ENCODE measurements at regions not wholly inside any gene's neighbourhood (a gene's known extent, or its start where the extent isn't known, plus 50 kb on each side); places are given as distances from the start of the nearest gene placed in this dataset.

DNA sequence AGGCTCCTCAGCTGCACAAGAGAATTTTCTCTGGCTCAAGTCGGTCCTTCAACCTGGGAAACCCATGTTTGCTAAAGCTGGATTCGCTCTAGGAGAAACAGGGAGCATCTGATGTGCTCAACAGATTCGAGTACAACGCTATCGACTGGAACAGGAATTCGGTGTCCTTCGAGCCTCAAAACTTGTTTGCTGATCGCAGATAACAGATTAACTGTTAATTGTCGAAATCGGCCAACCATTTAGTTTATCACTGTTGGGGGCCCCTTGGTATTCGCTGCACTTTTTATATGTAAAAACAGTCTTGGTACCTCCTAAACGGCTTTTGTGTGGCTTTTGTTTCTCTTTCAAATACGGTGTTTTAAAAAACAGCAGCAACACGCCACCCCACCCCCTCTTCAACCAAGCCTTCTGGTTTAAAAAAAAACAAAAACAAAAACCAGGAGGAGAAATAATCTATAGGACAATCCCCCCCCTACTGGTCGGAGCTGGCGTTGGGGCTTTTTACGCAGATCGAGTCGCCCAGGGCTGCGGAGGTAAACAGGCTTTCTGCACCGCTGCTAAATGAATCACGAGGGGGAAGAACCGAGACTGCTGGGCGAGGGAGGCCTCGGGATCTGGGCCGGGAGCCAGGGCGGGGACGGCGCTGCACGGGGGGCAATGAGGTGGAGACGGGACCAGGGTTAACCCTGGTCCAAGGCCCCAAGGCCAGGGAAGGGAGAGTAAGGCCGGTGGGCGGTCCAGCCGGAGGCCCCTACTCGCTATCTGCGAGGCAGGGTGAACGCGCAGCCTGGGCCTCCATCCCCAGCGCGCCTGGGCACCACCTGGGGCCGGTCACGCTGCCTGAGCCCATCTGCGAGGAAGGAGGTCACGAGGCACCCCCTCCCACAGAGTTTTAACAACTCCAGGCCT, 71.7 kb upstream of the BCOR start:
- Histone ChIP-seq H3K4me1 (no peaks in the 10 kb centered on the region), H3K36me3 (ENCODE audit: low read depth, missing control alignments) (no peaks in the 10 kb centered on the region), H3K4me3 (no peak overlapping the region), H3K27me3 (no peaks in the 10 kb centered on the region), H3K9me3 (no peaks in the 10 kb centered on the region), H3K27ac (peak overlapping the region in 1 of 2 donors; percentile 31)
- DNase-seq, result peak; percentile 79
- 23 to 30% methylated on average over 22 to 34 of the region's 44 CpGs for WGBS, 2 donors
- intact Hi-C loops (cut with DNase I; ENCODE audit: low total_unique reads), result loop anchor here (10.0 kb wide), 1 partner anchor 95 kb away; no protein-coding TSS in a partner anchor
- no peak for TF ChIP-seq POLR2A (IDR thresholded peaks at IDR 0.05)
- TF ChIP-seq, protein P1, sequence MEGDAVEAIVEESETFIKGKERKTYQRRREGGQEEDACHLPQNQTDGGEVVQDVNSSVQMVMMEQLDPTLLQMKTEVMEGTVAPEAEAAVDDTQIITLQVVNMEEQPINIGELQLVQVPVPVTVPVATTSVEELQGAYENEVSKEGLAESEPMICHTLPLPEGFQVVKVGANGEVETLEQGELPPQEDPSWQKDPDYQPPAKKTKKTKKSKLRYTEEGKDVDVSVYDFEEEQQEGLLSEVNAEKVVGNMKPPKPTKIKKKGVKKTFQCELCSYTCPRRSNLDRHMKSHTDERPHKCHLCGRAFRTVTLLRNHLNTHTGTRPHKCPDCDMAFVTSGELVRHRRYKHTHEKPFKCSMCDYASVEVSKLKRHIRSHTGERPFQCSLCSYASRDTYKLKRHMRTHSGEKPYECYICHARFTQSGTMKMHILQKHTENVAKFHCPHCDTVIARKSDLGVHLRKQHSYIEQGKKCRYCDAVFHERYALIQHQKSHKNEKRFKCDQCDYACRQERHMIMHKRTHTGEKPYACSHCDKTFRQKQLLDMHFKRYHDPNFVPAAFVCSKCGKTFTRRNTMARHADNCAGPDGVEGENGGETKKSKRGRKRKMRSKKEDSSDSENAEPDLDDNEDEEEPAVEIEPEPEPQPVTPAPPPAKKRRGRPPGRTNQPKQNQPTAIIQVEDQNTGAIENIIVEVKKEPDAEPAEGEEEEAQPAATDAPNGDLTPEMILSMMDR (IDR thresholded peaks at IDR 0.05), result peak in 1 of 3 experiments; percentile 25

DNA sequence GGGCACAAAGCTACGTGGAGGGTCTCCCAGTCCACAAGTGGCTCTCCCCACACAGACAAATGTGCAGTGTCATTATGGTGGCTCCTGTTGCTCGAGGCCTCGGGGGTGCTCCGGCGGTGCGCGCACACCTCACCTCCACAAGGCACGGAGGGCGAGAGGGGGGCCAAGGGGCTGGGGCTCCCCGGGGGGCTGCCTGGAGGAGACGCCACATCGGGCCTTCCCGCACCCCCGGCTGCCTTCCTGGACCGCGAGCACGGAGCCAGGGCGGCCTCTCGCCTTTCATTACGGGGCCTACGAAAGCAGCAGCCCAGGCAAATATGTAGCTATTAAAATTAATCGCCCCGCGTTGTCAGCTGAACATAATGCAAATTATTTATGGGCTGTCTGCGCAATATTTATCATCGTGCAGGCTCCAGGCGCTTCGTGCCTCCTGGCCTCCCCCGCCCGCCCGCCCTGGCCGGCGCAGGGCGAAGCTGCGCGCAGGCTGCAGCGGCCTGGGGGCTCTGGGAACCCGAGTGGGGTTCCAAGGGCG, 70.8 kb upstream of the BCOR start:
- intact Hi-C loops (cut with DNase I; ENCODE audit: low total_unique reads), result no loop called here
- Histone ChIP-seq H3K4me3 (peak overlapping the region in 1 of 2 donors; percentile 39), H3K4me1 (no peaks in the 10 kb centered on the region), H3K36me3 (ENCODE audit: low read depth, missing control alignments) (no peaks in the 10 kb centered on the region), H3K27ac (no peak overlapping the region), H3K9me3 (no peaks in the 10 kb centered on the region), H3K27me3 (no peaks in the 10 kb centered on the region)
- TF ChIP-seq, protein P1 (IDR thresholded peaks at IDR 0.05), result no peak
- no peak for TF ChIP-seq POLR2A (IDR thresholded peaks at IDR 0.05)
- DNase-seq, result no peak
- WGBS, 2 donors, result 72 to 74% methylated on average over 14 to 20 of the region's 39 CpGs

DNA sequence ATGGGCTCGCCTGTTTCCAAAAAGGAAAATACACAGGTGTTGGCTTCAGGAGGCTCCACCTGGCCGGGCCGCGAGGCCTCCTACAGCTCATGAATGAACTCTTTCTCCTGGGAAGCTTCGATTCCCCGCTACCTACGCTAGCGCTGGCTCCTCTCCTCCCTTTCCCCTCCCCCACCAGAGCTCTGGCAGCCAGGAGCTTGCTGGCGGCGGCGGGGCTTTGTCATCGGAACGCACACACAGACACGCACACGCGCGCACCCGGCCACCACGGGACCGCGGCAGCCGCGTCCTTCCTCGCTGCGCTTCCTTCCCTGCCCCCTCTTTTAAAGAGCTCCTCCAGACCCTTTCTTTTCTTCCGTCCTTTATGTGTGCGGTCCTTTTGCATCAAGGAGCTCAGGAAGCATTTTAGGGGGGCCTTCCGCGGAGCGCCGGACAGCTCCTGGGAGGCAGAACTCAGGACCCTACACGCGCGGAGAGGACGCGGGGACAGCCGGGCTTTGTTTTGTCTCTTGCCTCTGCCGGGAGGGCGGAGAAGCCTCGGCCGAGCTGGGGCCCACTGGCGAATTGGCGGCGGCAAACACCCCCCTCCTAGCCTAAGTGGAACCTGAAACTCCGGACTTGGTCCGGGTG, 70.2 kb upstream of the BCOR start:
- Histone ChIP-seq H3K4me3 (peak overlapping the region; percentile 18 to 39), H3K4me1 (no peaks in the 10 kb centered on the region), H3K27ac (no peak overlapping the region), H3K9me3 (no peaks in the 10 kb centered on the region), H3K36me3 (ENCODE audit: low read depth, missing control alignments) (no peaks in the 10 kb centered on the region), H3K27me3 (no peaks in the 10 kb centered on the region)
- intact Hi-C loops (cut with DNase I; ENCODE audit: low total_unique reads), result no loop called here
- 7 to 10% methylated on average over 2 to 42 of the region's 46 CpGs for WGBS, 2 donors
- DNase-seq, result no peak
- no peak for TF ChIP-seq POLR2A (IDR thresholded peaks at IDR 0.05)
- TF ChIP-seq, protein P1 (IDR thresholded peaks at IDR 0.05), result no peak

DNA sequence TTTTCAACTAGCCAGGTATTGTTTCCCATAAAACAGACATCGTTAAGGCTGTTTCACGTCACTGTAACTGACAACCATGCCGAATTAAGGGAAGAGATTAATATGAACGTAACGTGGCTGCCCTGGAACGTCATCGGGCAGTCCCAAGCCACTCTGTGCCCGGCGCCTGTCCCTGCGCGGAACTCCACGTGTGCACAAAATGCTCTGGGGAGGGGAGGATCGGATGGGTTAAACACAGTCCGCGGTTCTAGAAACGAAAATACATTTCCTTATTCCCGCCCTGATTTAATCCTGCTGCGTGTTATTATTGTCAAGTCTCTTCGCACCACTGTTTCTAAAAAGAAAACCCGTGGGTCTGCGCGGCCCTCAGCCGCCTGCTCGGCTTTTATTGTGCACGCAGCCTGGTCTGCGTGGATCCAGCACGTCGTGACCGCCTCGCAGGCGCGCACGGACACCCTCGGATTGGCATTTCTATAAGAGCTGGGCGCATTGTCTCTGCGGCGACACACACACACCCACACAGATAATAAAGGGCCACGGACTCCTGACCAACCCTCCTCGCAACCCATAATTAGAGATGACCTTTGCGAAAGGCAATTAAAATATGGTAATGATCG, 69.6 kb upstream of the BCOR start:
- H3K27me3 ChIP-seq, result no peaks in the 10 kb centered on the region
- no peak for DNase-seq
- no peaks in the 10 kb centered on the region for H3K9me3 ChIP-seq
- no peaks in the 10 kb centered on the region for H3K36me3 ChIP-seq (ENCODE audit: low read depth, missing control alignments)
- TF ChIP-seq, protein P1 (IDR thresholded peaks at IDR 0.05), result no peak
- TF ChIP-seq POLR2A (IDR thresholded peaks at IDR 0.05), result no peak
- intact Hi-C loops (cut with DNase I; ENCODE audit: low total_unique reads), result no loop called here
- 0 to 10% methylated on average over 12 to 40 of the region's 41 CpGs for WGBS, 2 donors
- peak overlapping the region; percentile 18 to 39 for H3K4me3 ChIP-seq
- H3K4me1 ChIP-seq, result no peaks in the 10 kb centered on the region
- no peak overlapping the region for H3K27ac ChIP-seq

Data from testis (tissue), 2 donors.